Body of pancreas (tissue), 4 donors: ENCODE measurements at regions not wholly inside any gene's neighbourhood (a gene's known extent, or its start where the extent isn't known, plus 50 kb on each side); places are given as distances from the start of the nearest gene placed in this dataset.

Source experiments
- CTCF ChIP-seq, 7 experiments: fragments of 450-650 bp in 4 of 7; fragments of 200-600 bp in 3 of 7; sonication (generic) in 3 of 7; IDR thresholded peaks; one replicate each; pipeline ENCODE4 v1.5.1; 2016 to 2019; ENCODE audit warnings: antibody characterized with exemption in 7 of 7
- POLR2A ChIP-seq, 3 donors: fragments of 450-650 bp; IDR thresholded peaks; one replicate each; pipeline ENCODE4 v1.6.1; 2016; ENCODE audit warnings: antibody characterized with exemption in 3 of 3, mild to moderate bottlenecking in 2 of 3

GRCh38 chr17:33974276-33974675 lies 280.8 kb upstream of the CCL2 start:
- TF ChIP-seq POLR2A (IDR thresholded peaks at IDR 0.05) = no peak
- TF ChIP-seq CTCF (IDR thresholded peaks at IDR 0.05) = no peak
